Brain microvascular endothelial cell (primary cell): ENCODE measurements at regions not wholly inside any gene's neighbourhood (a gene's known extent, or its start where the extent isn't known, plus 50 kb on each side); places are given as distances from the start of the nearest gene placed in this dataset.
A peak's percentile ranks its signal among the peaks of the same experiment; 100 is the strongest.

ENCODE experiments used
- DNase-seq: peaks from one replicate; pipeline ENCODE4 v3.0.0-alpha.2; 2020
- H3K27ac ChIP-seq: fragments of 250-450 bp; sonication (Bioruptor Pico); 2 replicates; pipeline ENCODE4 v1.5.1; 2020; ENCODE audit warnings: mild to moderate bottlenecking, moderate library complexity
- H3K27me3 ChIP-seq: fragments of 250-450 bp; sonication (Bioruptor Pico); replicated peaks from 2 replicates; pipeline ENCODE4 v1.5.1; 2020; ENCODE audit warnings: mild to moderate bottlenecking
- H3K36me3 ChIP-seq: fragments of 250-450 bp; sonication (Bioruptor Pico); replicated peaks from 2 replicates; pipeline ENCODE4 v1.5.1; 2020; ENCODE audit warnings: mild to moderate bottlenecking
- H3K4me3 ChIP-seq: 2 replicates; pipeline ENCODE4 v1.5.1; 2011; ENCODE audit warnings: low read depth, mild to moderate bottlenecking, control low read depth, low read length, moderate library complexity
- in situ Hi-C: cut with HindIII; loops from 2 replicates; pipeline ENCODE4 v1.10.0; 2017; ENCODE audit warnings: low sequenced_read_pairs, low pct_ligation_motif_present
- TF ChIP-seq, protein P1 (sequence below): IDR thresholded peaks from 2 replicates; pipeline ENCODE4 v1.5.1; 2011; ENCODE audit warnings: low read depth, mild to moderate bottlenecking, moderate library complexity, low read length, control low read depth, inconsistent platforms; ENCODE audit errors: missing control alignments

DNA sequence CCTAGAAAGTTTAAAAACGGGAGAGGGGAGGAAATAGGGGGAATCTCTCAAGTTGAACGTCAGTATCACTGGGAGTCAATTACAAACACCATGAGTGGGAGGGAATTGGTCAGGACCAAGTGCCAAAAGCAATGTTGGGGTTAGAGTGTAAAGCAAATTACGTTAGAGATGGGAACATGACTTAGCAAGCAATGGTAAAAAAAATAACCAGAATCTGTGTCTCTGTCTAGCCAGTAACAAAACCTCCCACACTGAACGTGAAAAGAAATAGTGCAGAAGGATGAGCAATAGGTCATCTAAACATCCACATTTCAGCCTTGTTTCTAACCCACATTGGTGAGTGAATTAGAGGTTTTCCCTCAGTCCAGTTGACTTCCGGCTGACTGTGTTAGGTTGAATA, 242.2 kb downstream of the COG6 start:
- TF ChIP-seq, protein P1, sequence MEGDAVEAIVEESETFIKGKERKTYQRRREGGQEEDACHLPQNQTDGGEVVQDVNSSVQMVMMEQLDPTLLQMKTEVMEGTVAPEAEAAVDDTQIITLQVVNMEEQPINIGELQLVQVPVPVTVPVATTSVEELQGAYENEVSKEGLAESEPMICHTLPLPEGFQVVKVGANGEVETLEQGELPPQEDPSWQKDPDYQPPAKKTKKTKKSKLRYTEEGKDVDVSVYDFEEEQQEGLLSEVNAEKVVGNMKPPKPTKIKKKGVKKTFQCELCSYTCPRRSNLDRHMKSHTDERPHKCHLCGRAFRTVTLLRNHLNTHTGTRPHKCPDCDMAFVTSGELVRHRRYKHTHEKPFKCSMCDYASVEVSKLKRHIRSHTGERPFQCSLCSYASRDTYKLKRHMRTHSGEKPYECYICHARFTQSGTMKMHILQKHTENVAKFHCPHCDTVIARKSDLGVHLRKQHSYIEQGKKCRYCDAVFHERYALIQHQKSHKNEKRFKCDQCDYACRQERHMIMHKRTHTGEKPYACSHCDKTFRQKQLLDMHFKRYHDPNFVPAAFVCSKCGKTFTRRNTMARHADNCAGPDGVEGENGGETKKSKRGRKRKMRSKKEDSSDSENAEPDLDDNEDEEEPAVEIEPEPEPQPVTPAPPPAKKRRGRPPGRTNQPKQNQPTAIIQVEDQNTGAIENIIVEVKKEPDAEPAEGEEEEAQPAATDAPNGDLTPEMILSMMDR: no peak
- H3K27me3 ChIP-seq: no peaks in the 10 kb centered on the region
- H3K27ac ChIP-seq: peak overlapping the region; percentile 76
- H3K36me3 ChIP-seq: no peaks in the 10 kb centered on the region
- DNase-seq: peak; percentile 82
- no peak overlapping the region for H3K4me3 ChIP-seq
- in situ Hi-C loops: no loop called here

DNA sequence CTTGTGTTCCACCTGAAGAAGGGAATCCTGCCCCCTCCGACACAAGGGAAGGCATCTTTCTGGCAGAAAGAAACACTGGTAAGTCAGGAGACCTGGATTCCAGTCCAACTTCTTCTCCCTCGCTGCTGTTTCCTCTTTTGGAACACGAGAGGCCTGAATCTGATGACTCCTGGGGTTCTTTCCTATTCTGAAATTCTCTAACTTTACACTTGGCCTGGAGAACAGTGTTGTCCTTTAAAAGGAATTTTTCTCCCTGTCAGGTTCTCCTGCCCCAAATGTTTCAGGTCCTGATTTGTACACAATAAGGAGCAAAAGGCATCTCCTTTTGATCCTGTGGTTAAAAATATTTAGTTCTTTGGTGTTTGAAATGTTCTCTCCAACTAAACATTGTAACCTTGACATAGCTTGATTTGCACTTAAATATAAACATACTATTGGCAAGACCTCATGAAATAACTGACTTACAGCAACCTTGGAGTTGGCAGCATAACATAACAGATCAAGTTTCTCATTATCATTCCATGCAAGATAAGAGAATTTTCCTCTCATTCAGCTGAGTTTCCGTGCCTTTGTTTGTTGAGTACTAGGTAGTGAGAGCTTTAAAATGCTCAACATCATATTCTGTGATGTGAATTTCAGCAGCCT, 244.8 kb downstream of the COG6 start:
- no peaks in the 10 kb centered on the region for H3K36me3 ChIP-seq
- H3K4me3 ChIP-seq: no peak overlapping the region
- in situ Hi-C loops: no loop called here
- TF ChIP-seq, protein P1: no peak
- H3K27me3 ChIP-seq: no peaks in the 10 kb centered on the region
- H3K27ac ChIP-seq: peak overlapping the region; percentile 30
- peak; percentile 46 for DNase-seq

DNA sequence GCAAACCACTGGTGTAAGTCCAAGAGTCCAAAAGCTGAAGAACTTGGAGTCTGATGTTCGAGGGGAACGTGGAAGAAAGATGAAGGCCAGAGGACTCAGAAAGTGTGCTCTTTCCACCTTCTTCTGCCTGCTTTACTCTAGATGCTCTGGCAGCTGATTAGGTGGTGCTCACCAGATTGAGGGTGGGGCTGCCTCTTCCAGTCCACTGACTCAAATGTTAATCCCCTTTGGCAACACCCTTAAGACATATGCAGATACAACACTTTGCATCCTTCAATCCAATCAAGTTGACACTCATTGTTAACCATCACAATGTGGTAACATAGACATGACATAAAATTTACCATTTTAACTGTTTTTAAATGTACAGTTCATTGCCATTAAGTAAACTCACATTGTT, 249.5 kb downstream of the COG6 start:
- DNase-seq: no peak
- Histone ChIP-seq H3K27me3 (no peaks in the 10 kb centered on the region), H3K4me3 (no peak overlapping the region), H3K36me3 (no peaks in the 10 kb centered on the region), H3K27ac (no peak overlapping the region)
- in situ Hi-C loops: no loop called here
- TF ChIP-seq, protein P1: no peak

DNA sequence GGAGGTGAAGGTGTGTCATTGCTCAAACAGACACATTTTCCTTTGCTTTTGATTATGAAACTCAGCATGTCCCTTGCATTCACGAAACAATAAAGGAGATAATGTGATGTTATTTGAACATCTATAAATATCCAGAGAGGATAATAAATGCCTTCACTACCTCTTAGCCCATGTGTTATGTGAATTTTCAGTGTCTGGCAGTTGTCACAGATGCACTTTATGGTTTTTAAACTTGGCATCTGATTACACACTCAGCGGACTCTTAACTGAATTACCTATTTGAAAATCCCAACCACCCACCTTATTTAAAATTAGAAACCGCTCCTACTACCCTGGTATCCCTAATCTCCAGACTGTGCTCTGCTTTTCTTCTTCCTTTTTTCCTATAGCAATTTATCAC, 254.2 kb downstream of the COG6 start:
- TF ChIP-seq, protein P1: no peak
- H3K36me3 ChIP-seq: no peaks in the 10 kb centered on the region
- no peak for DNase-seq
- H3K27ac ChIP-seq: no peak overlapping the region
- H3K27me3 ChIP-seq: no peaks in the 10 kb centered on the region
- in situ Hi-C loops: no loop called here
- no peak overlapping the region for H3K4me3 ChIP-seq

DNA sequence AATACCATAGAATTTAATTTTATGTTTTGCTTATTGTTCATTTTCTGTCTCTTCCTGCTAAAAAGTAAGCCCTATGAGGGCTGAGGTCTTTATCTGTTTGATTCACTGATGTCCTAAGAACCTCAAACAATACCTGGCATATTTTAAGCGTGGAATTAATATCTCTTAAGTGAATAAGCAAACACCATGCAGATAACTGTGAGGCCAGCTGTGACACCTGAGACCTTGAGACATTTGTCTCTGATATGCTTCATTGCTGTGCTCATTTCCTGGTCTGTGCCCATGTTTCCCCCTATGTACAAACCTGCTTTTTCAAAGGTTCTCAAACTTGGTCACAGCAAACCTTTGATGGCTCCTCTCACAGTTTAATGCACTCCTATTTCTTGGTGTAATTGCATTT, 254.6 kb downstream of the COG6 start:
- in situ Hi-C loops: no loop called here
- Histone ChIP-seq H3K27me3 (no peaks in the 10 kb centered on the region), H3K36me3 (no peaks in the 10 kb centered on the region), H3K27ac (no peak overlapping the region), H3K4me3 (no peak overlapping the region)
- TF ChIP-seq, protein P1: no peak
- DNase-seq: no peak

DNA sequence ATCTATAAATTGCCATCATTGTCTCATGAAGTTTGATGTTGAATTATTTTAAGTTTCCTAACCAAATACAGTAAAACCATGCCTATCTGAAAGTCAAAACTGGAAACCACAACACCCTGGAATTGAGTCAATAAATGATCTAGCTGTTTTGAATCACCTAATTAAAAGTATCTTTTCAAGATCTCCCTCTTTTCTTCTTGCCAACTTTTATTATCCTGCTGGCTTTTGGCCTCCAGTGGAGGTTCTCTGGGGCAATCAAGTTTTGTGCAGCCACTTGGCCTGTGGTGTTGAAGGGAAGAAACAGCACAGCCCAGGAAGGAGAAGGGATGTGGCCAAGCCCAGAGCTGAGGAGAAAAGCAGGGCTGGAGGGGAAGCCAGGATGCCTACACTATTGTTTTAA, 255.4 kb downstream of the COG6 start:
- TF ChIP-seq, protein P1: no peak
- Histone ChIP-seq H3K36me3 (no peaks in the 10 kb centered on the region), H3K4me3 (no peak overlapping the region), H3K27ac (no peak overlapping the region), H3K27me3 (no peaks in the 10 kb centered on the region)
- DNase-seq: no peak
- in situ Hi-C loops: no loop called here
